ENCODE measurements at regions not wholly inside any gene's neighbourhood (a gene's known extent, or its start where the extent isn't known, plus 50 kb on each side); places are given as distances from the start of the nearest gene placed in this dataset.

GRCh38 chr11:92766698-92767097, 202.8 kb upstream of the MTNR1B start:
- Histone ChIP-seq H3K4me2 (ENCODE audit: insufficient read depth, low read length) (no peak overlapping the region), H3K27me3 (ENCODE audit: control insufficient read depth in 2 of 2, insufficient read depth in 2 of 2, low read length in 2 of 2) (no peaks in the 10 kb centered on the region), H3K36me3 (ENCODE audit: control insufficient read depth, insufficient read depth, low read length) (no peaks in the 10 kb centered on the region), H4K20me1 (replicated peaks; ENCODE audit: control insufficient read depth, insufficient read depth, low read length) (no peaks in the 10 kb centered on the region), H3K4me3 (no peak overlapping the region), H3K9me3 (replicated peaks; ENCODE audit: control insufficient read depth, insufficient read depth, low read depth, low read length) (no peaks in the 10 kb centered on the region), H3K4me1 (replicated peaks in 1 of 2; ENCODE audit: control insufficient read depth in 2 of 2, insufficient read depth in 2 of 2, low read length in 2 of 2) (no peaks in the 10 kb centered on the region), H3K9ac (ENCODE audit: insufficient read depth in 1 of 2, low read depth in 2 of 2, low read length in 2 of 2) (no peak overlapping the region), H3K79me2 (ENCODE audit: control insufficient read depth, insufficient read depth, low read length) (no peaks in the 10 kb centered on the region), H2AFZ (ENCODE audit: low read depth, low read length) (no peak overlapping the region), H3K27ac (ENCODE audit: extremely low read depth, low read depth, low read length) (no peak overlapping the region), H3K9me1 (ENCODE audit: control insufficient read depth, insufficient read depth, low read length) (no peaks in the 10 kb centered on the region)
- intact Hi-C loops (cut with micrococcal nuclease) (no loop called here), in situ Hi-C loops (cut with MboI) (no loop called here)
- WGBS (ENCODE audit: insufficient coverage, low coverage, missing lambda C conversion rate), result 0% methylated on average over 7 of the region's 7 CpGs
- FAIRE-seq, result no peak
- ATAC-seq, result no peak
- ChIA-PET CTCF (ENCODE audit: low intra/inter-chr PET ratio) (no interaction called here), POLR2A (no interaction called here)
- BruUV-seq (replicated peaks), result no TSS peak
- DNase-seq (ENCODE audit: extremely low read depth in 1 of 4, low spot score in 3 of 4), result no peak
- TF ChIP-seq HOXB6 (CRISPR knock-in tag; IDR thresholded peaks at IDR 0.05; ENCODE audit: borderline replicate concordance), result no peak

DNA sequence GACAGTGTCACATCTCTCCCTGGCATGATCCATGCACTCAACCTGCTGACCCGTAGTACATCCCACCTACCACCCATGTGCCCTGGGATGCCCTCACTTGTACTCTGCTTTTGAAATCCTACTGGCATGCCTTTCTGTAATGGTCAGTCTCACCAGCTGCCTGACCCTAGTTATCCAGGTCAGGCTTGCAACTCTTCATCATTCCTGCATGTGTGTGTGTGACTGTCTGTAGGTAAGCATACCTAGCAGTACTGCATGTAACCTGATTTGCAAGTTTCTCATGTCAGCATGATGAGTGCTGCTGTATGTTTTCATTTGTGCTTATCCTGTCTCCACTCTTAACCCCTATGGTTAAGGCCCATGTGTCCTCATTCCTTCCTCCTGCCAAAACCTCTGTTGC, 202.0 kb upstream of the MTNR1B start:
- Histone ChIP-seq H4K20me1 (replicated peaks; ENCODE audit: control insufficient read depth, insufficient read depth, low read length) (no peaks in the 10 kb centered on the region), H3K4me2 (ENCODE audit: insufficient read depth, low read length) (no peak overlapping the region), H3K36me3 (ENCODE audit: control insufficient read depth, insufficient read depth, low read length) (no peaks in the 10 kb centered on the region), H3K79me2 (ENCODE audit: control insufficient read depth, insufficient read depth, low read length) (no peaks in the 10 kb centered on the region), H3K4me3 (no peak overlapping the region), H3K9ac (ENCODE audit: insufficient read depth in 1 of 2, low read depth in 2 of 2, low read length in 2 of 2) (no peak overlapping the region), H3K27ac (ENCODE audit: extremely low read depth, low read depth, low read length) (no peak overlapping the region), H3K9me1 (ENCODE audit: control insufficient read depth, insufficient read depth, low read length) (no peaks in the 10 kb centered on the region), H2AFZ (ENCODE audit: low read depth, low read length) (no peak overlapping the region), H3K27me3 (ENCODE audit: control insufficient read depth in 2 of 2, insufficient read depth in 2 of 2, low read length in 2 of 2) (no peaks in the 10 kb centered on the region), H3K9me3 (replicated peaks; ENCODE audit: control insufficient read depth, insufficient read depth, low read depth, low read length) (no peaks in the 10 kb centered on the region), H3K4me1 (replicated peaks in 1 of 2; ENCODE audit: control insufficient read depth in 2 of 2, insufficient read depth in 2 of 2, low read length in 2 of 2) (no peaks in the 10 kb centered on the region)
- BruUV-seq (replicated peaks), result no TSS peak
- DNase-seq (ENCODE audit: extremely low read depth in 1 of 4, low spot score in 3 of 4) (no peak), FAIRE-seq (no peak), ATAC-seq (no peak)
- in situ Hi-C loops (cut with MboI), result no loop called here
- POLR2A ChIA-PET, result no interaction called here
- CTCF ChIA-PET (ENCODE audit: low intra/inter-chr PET ratio), result no interaction called here
- intact Hi-C loops (cut with micrococcal nuclease), result no loop called here
- 0% methylated on average over 1 of the region's 1 CpG for WGBS (ENCODE audit: insufficient coverage, low coverage, missing lambda C conversion rate)
- no peak for TF ChIP-seq ADNP (tag; IDR thresholded peaks at IDR 0.05)
- no peak for TF ChIP-seq ZNF655 (CRISPR knock-in tag; IDR thresholded peaks at IDR 0.05)
- TF ChIP-seq GTF2F1 (IDR thresholded peaks at IDR 0.05; ENCODE audit: low read depth, low read length), result no peak
- TF ChIP-seq, protein P1, sequence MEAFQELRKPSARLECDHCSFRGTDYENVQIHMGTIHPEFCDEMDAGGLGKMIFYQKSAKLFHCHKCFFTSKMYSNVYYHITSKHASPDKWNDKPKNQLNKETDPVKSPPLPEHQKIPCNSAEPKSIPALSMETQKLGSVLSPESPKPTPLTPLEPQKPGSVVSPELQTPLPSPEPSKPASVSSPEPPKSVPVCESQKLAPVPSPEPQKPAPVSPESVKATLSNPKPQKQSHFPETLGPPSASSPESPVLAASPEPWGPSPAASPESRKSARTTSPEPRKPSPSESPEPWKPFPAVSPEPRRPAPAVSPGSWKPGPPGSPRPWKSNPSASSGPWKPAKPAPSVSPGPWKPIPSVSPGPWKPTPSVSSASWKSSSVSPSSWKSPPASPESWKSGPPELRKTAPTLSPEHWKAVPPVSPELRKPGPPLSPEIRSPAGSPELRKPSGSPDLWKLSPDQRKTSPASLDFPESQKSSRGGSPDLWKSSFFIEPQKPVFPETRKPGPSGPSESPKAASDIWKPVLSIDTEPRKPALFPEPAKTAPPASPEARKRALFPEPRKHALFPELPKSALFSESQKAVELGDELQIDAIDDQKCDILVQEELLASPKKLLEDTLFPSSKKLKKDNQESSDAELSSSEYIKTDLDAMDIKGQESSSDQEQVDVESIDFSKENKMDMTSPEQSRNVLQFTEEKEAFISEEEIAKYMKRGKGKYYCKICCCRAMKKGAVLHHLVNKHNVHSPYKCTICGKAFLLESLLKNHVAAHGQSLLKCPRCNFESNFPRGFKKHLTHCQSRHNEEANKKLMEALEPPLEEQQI (IDR thresholded peaks at IDR 0.05), result no peak
- no peak for TF ChIP-seq ZC3H4 (CRISPR knock-in tag; IDR thresholded peaks at IDR 0.05; ENCODE audit: borderline replicate concordance)
- no peak for TF ChIP-seq ZSCAN32 (CRISPR knock-in tag; IDR thresholded peaks at IDR 0.05)
- TF ChIP-seq TEAD1 (CRISPR knock-in tag; IDR thresholded peaks at IDR 0.05), result no peak
- no peak for TF ChIP-seq ETV1 (tag; conservative IDR thresholded peaks at IDR 0.05; ENCODE audit: low read depth)
- TF ChIP-seq, protein P2, sequence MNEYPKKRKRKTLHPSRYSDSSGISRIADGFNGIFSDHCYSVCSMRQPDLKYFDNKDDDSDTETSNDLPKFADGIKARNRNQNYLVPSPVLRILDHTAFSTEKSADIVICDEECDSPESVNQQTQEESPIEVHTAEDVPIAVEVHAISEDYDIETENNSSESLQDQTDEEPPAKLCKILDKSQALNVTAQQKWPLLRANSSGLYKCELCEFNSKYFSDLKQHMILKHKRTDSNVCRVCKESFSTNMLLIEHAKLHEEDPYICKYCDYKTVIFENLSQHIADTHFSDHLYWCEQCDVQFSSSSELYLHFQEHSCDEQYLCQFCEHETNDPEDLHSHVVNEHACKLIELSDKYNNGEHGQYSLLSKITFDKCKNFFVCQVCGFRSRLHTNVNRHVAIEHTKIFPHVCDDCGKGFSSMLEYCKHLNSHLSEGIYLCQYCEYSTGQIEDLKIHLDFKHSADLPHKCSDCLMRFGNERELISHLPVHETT (CRISPR knock-in tag; conservative IDR thresholded peaks at IDR 0.05 in 1 of 2, IDR thresholded peaks at IDR 0.05 in 1 of 2), result no peak
- no peak for TF ChIP-seq PURB (CRISPR knock-in tag; IDR thresholded peaks at IDR 0.05; ENCODE audit: low read depth)

Data from K562 (cell line).